GM19397 (cell line): ENCODE measurements at regions not wholly inside any gene's neighbourhood (a gene's known extent, or its start where the extent isn't known, plus 50 kb on each side); places are given as distances from the start of the nearest gene placed in this dataset.
"Not testable (repeated sequence)": the region's sequence is repeated elsewhere in the genome, so short reads cannot be mapped to it uniquely, and the experiment has no call there.

Experiments used
- ATAC-seq: cut with Tn5 transposase; IDR thresholded peaks from one replicate; pipeline ENCODE4 v1.9.1; 2021; ENCODE audit warnings: mild to moderate bottlenecking, moderate library complexity; ENCODE audit not compliant: unreplicated experiment

GRCh38 chr2:208674919-208675318 lies 268.3 kb downstream of the PTH2R start:
- no peak for ATAC-seq

- ATAC-seq, result not testable (repeated sequence)
These were observed 279.3 kb downstream of the PTH2R start for GRCh38 chr2:208685929-208686328.

- ATAC-seq, result no peak
These were observed 280.1 kb downstream of the PTH2R start for GRCh38 chr2:208686665-208687064.

- ATAC-seq, result not testable (repeated sequence)
These were observed 281.1 kb downstream of the PTH2R start for GRCh38 chr2:208687720-208688119.

GRCh38 chr2:208698114-208698513 lies 291.5 kb downstream of the PTH2R start:
- no peak for ATAC-seq

GRCh38 chr2:208708486-208708885 lies 301.9 kb downstream of the PTH2R start:
- ATAC-seq, result no peak

- no peak for ATAC-seq
These were observed 305.0 kb downstream of the PTH2R start for GRCh38 chr2:208711598-208711997.

GRCh38 chr2:208713066-208713745 lies 306.6 kb downstream of the PTH2R start:
- no peak for ATAC-seq

- no peak for ATAC-seq
These were observed 312.2 kb downstream of the PTH2R start for GRCh38 chr2:208718828-208719227.

GRCh38 chr2:208722731-208723130 lies 316.1 kb downstream of the PTH2R start:
- no peak for ATAC-seq

- no peak for ATAC-seq
These were observed 318.7 kb downstream of the PTH2R start for GRCh38 chr2:208725280-208725679.

- no peak for ATAC-seq
These were observed 319.6 kb downstream of the PTH2R start for GRCh38 chr2:208726242-208726641.

GRCh38 chr2:208751663-208752415 lies 345.2 kb downstream of the PTH2R start:
- ATAC-seq, result not testable (repeated sequence)

GRCh38 chr2:208757364-208757763 lies 350.8 kb downstream of the PTH2R start:
- no peak for ATAC-seq

- ATAC-seq, result not testable (repeated sequence)
These were observed 366.5 kb downstream of the PTH2R start for GRCh38 chr2:208773074-208773473.

GRCh38 chr2:208781166-208781565 lies 374.6 kb downstream of the PTH2R start:
- no peak for ATAC-seq

- ATAC-seq, result no peak
These were observed 375.5 kb downstream of the PTH2R start for GRCh38 chr2:208782097-208782496.

- no peak for ATAC-seq
These were observed 376.6 kb downstream of the PTH2R start for GRCh38 chr2:208783184-208783583.

GRCh38 chr2:208784774-208785173 lies 378.2 kb downstream of the PTH2R start:
- not testable (repeated sequence) for ATAC-seq

GRCh38 chr2:208791257-208791656 lies 384.7 kb downstream of the PTH2R start:
- ATAC-seq, result no peak

- no peak for ATAC-seq
These were observed 386.2 kb downstream of the PTH2R start for GRCh38 chr2:208792766-208793165.

- no peak for ATAC-seq
These were observed 386.8 kb downstream of the PTH2R start for GRCh38 chr2:208793434-208793833.
